PC-9 (cell line): ENCODE measurements at regions not wholly inside any gene's neighbourhood (a gene's known extent, or its start where the extent isn't known, plus 50 kb on each side); places are given as distances from the start of the nearest gene placed in this dataset.

Source experiments
- CTCF ChIP-seq: fragments of 200-600 bp; sonication (generic); conservative IDR thresholded peaks from 2 replicates; pipeline ENCODE4 v1.6.1; 2017; ENCODE audit warnings: mixed run types, antibody characterized with exemption, mild to moderate bottlenecking, moderate library complexity
- EZH2 ChIP-seq: fragments of 200-600 bp; sonication (generic); IDR thresholded peaks from 2 replicates; pipeline ENCODE4 v1.8.0; 2017; ENCODE audit warnings: antibody characterized with exemption, low read depth

DNA sequence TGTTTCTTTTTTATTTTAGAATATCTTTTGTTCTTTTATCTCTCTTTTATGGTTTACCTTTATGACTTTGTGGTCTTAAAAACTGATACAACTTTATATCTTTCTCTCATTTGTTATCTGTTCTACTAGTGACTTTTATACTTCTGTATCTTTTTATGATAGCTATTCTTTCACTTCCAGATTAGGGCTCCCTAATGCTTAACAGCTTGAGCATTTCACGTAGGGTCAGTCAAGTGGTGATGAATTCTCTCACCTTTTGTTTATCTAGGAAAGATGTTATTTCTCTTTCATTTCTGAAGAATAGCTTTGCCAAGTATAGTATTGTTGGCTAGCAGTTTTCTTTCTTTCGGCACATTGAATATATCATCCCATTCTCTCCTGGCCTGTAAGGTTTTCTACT lies 123.6 kb downstream of the NUDT12 start:
- no peak for TF ChIP-seq EZH2
- TF ChIP-seq CTCF = no peak
